ENCODE measurements at regions not wholly inside any gene's neighbourhood (a gene's known extent, or its start where the extent isn't known, plus 50 kb on each side); places are given as distances from the start of the nearest gene placed in this dataset.
A peak's percentile ranks its signal among the peaks of the same experiment; 100 is the strongest.

GRCh38 chr7:115851291-115851690 is 179.3 kb downstream of the TFEC start:
- TF ChIP-seq CTCF (IDR thresholded peaks at IDR 0.05; ENCODE audit: low read length) (peak; percentile 71; the same call in 1 of the 2 replicates), EZH2 (IDR thresholded peaks at IDR 0.05; ENCODE audit: borderline replicate concordance, low read length) (no peak)

Measured in OCI-LY1 (cell line).